Islet of Langerhans (tissue), 1 donor: ENCODE measurements at regions not wholly inside any gene's neighbourhood (a gene's known extent, or its start where the extent isn't known, plus 50 kb on each side); places are given as distances from the start of the nearest gene placed in this dataset.

ENCODE experiments used
- FAIRE-seq: peaks from one replicate; lab custom pipeline; 2011; peaks lifted over from hg19 to GRCh38; lab: Jason Lieb, UNC

- no peak for FAIRE-seq
Observed at GRCh38 chr13:72341904-72342303, 385.5 kb downstream of the MZT1 start.

- FAIRE-seq = no peak
Observed at GRCh38 chr13:72317346-72318109, 409.9 kb downstream of the MZT1 start.

DNA sequence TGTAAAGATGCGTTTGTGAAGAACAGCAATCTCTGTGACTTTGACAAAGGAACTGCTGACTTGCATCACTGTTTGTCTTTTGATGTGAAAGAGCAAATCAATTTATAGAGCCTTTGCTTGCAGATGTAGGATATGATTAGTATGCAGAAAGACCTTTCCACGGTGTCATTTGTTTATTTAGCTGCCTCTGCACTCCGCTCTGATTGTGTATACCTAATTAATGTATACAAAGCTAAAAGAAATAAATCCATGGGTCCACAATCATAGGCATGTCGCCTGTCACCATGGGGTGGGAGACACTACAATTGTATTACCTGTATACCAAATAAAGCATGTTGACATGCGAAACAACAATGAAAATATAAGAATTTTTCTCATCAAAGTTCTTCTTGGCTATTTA lies 410.7 kb downstream of the MZT1 start:
- FAIRE-seq = no peak

DNA sequence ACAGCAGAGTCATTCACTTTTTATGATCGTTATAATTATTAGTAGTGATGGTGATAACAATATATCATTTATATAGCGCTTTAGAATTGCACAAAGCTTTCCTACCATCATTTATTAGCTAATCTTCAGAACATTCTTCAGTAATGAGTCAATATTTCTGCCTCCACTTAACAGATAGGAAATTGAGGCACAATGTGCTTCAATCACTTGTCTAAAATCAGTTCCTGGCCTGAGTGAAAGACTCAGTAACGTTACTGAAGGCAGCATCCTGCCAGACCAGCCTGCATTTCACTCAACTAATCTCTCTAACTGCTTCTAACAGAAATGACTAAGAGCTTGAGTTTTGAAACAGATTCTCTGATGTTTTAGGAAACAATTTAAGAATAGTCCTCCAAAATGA lies 412.1 kb downstream of the MZT1 start:
- FAIRE-seq = no peak

DNA sequence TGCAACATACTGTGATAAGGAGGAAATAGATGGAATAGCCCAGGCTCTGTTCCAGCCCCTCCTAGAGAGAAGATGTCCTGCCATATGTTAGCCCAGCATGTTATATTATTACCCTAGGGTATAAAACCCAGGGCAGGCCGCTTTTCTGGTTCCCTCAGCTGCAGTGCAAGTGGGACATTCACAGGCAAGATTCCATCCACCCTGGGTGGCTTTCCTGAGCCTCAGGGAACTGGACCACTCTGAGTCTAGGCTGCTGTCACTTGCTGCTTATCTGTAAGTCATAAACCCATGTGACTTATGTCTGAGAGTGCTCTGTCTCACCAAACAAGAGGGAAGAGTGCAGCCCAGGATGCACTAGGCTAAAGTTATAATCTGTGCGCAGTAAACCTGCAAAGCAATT lies 413.2 kb downstream of the MZT1 start:
- no peak for FAIRE-seq

DNA sequence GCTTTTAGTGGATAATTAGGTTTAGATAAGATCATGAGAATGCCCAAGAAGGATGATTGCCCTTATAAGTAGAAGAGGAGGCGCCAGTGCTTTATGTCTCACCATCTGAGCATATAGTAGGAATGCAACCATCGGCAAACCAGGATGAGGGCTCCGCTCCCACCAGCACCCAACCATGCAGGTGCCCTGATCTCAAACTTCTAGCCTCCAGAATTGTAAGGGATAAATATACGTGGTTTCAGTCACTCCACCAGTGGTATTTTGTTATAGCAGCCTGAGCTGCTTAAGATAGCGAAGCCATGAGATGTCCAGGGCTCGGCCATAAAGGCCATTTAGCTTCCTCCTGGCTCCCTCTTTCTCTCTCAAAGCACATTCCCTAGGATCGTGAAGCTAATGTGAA lies 413.9 kb downstream of the MZT1 start:
- FAIRE-seq = no peak

DNA sequence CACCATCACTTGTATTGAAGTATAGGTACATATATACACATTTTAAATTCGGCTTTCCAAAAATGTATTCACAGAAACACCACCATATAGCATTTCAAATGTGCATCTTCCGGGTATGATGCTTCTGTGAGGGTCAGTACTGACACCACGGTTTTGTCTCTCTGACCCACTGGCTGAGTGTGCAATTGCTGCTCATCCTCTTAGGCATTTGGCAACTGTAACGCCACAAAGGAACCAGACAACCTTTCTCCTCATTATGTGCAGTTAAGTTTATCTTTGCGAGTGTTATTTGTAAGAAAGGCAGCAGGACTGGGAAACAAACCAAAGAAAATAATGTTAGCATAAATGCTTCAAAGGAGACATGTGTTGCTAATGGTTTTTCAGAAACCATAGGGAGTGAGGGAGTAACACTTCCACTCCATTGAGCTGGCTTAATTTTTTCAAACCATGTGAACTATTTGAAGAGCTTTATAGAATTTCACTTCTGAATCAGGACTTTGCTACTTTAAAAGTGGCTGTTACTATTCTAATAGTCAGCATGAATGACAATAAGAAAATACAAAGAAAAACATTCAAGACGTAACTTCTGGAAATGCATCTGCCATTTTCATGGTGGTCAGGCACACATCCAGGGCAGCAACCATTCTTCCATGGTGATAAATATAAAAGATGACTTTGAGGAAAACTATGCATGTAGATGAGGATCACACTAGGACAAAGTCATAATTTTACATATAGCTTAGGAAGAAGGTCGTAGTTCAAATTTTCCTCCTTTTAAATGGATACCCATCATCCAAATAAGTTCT lies 423.3 kb downstream of the MZT1 start:
- no peak for FAIRE-seq

GRCh38 chr13:72296246-72296645 lies 429.2 kb upstream of the DACH1 start:
- FAIRE-seq = no peak

GRCh38 chr13:72295153-72295552 lies 428.1 kb upstream of the DACH1 start:
- no peak for FAIRE-seq

DNA sequence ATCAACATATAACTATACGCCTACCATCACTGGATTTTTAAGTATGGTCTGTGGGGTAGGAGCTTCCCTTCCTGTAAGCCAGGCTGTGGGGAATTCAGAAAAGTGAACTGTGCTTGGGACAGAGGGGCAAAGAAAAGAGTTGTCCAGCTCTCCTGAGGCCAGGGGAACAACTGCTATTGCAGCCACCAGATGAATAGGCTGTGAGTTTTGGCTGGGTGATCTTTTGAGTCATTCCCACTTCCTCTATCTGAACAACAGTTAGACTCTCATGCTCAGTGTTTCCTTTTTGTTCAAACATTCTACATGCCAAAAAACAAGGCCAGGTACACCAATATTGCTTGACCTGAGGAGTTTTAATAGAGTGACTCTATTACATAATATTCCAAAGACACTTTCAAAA lies 426.2 kb upstream of the DACH1 start:
- no peak for FAIRE-seq

DNA sequence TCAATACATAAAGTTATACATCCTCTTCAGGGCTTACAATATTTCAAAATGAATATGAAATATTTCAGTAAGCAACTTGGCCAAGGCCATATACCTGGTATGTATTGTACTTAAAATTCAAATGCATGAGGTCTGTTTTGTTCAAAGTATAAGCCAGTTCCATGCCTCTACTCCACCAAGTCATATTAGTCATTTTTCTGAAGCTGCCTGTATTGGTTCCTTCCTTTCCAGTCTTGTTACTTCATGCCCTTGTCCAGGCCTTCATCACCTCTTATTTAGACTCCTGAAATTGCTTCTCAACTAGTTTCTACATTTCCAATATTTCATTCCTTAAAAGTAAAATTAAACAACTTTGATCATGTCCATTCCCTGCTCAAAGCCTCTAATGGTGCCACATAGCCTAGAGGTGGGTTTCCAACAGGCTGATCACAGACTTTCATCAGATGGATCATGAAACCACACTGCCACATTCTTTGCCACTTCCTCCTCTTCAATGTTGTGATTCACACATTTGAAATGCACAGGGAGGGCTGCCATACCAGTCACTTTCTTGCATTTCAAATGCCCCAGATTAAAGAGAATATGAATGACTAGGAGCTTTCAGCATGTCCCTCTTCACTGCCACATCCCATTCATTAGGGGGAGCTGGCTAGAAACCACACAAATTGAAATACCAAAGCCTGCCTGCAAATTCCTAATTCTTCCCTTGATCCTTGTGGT lies 424.1 kb upstream of the DACH1 start:
- FAIRE-seq = no peak

GRCh38 chr13:72286421-72286820 lies 419.4 kb upstream of the DACH1 start:
- no peak for FAIRE-seq

GRCh38 chr13:72284791-72285190 lies 417.8 kb upstream of the DACH1 start:
- FAIRE-seq = no peak

- FAIRE-seq = peak; percentile 33
Observed at GRCh38 chr13:72261732-72262131, 394.7 kb upstream of the DACH1 start.

GRCh38 chr13:72259528-72259927 lies 392.5 kb upstream of the DACH1 start:
- no peak for FAIRE-seq

DNA sequence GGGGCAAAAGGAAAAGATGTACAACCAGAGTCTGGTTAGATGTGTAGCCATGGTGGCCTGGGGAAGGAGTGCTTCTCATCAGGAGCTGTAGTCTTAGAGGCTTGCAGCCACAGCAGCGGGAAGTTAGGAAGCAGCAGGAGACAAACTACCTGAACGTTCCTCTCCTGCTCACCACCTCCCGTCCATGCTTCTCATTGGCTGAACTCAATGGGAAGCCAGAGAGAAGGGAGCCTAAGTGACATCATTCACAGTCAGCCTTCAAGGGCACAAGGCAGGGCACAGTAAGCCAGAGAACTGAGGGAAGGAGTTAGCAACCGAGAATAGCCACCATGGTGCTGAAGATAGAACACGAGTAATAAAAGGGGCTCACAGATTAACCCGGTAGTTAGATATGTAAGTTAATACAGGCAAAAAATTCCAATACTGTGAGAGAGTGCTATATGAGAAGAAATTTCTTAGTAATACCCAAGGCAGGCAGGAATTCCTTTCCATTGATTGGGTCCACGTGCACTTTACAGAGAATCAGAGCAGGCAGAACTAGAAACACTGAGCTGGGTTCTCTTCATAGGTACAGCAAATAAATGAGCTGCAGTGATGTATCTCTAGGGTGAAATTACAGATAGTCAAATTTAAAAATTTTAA lies 391.5 kb upstream of the DACH1 start:
- FAIRE-seq = no peak

DNA sequence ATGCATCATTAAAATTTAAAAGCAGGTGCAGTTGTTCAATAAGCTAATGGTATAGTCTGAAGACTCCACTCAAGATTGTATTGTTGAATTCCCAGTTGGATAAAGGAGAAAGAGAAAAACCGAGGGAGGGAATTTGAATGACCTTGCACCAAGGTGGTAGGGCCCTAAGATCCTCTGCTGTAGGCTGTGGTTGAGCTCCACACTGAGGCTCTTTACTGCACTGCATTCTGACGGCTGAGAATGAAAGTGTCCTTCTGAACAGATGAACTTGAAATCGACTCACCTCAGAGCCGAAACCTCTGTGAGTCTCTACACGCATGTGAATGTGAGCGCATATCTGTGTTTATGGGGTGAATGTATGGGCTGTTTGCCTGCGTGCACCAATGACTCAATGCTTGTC lies 388.9 kb upstream of the DACH1 start:
- FAIRE-seq = peak; percentile 71

DNA sequence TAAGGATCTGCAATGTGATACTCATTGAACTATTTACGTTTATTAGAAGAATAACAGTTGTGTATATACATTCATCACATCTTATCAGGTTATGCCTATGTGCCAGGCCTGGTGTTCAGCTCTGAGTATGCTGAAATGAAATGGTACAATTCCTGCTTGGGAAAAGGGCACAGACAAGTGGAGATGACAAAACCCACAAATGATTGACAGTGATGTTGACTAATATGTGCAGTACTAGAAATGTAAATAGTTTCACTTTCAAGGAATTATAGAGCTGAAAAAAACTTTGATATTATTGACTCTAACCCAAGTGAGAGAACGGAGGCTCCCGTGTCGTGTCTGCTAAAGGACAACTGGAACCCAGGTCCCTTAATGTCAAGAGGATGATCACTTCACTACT lies 386.8 kb upstream of the DACH1 start:
- FAIRE-seq = no peak

- no peak for FAIRE-seq
Observed at GRCh38 chr13:72246396-72246795, 379.4 kb upstream of the DACH1 start.

DNA sequence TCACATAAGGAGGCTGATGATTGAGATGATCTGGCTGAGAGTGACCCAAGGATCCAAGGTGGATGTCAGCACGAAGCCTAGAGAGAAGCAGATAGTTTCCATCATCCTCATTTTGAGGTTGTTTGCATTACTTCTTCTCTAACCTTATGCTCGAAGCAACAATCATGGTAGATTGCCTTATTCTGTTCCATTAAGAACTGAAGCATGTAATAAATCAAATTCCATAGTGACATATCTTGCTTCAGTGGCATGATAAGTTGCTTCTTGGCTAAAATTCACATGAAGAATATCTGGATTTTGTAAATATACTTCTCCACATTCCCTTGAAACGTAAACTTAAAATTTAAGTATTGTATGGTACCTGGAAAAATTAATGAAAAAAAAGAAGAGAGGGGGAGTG lies 377.8 kb upstream of the DACH1 start:
- no peak for FAIRE-seq

GRCh38 chr13:72230131-72230530 lies 363.1 kb upstream of the DACH1 start:
- FAIRE-seq = no peak

GRCh38 chr13:72229067-72229466 lies 362.1 kb upstream of the DACH1 start:
- FAIRE-seq = no peak
